Transverse colon (tissue), 4 donors: ENCODE measurements at regions not wholly inside any gene's neighbourhood (a gene's known extent, or its start where the extent isn't known, plus 50 kb on each side); places are given as distances from the start of the nearest gene placed in this dataset.

Experiments used
- EP300 ChIP-seq: sonication (generic); formaldehyde crosslinking; IDR thresholded peaks from one replicate; pipeline ENCODE4 v1.6.1; 2017; ENCODE audit warnings: antibody characterized with exemption, low read depth
- POLR2A ChIP-seq: fragments of 450-650 bp; IDR thresholded peaks from one replicate; pipeline ENCODE4 v1.6.1; 2016; ENCODE audit warnings: antibody characterized with exemption, mild to moderate bottlenecking, moderate library complexity
- POLR2AphosphoS5 ChIP-seq, 3 donors: sonication (generic); formaldehyde crosslinking; IDR thresholded peaks; one replicate each; pipeline ENCODE4 v1.6.1; 2016; ENCODE audit warnings: antibody characterized with exemption in 3 of 3
- TF ChIP-seq, protein P1 (sequence below), 5 experiments: fragments of 200-600 bp in 3 of 5; fragments of 450-650 bp in 2 of 5; sonication (generic) in 3 of 5; IDR thresholded peaks; 1 replicate in 2 of 5; 2 replicates in 3 of 5; pipeline ENCODE4 v1.5.1; 2016 to 2017; ENCODE audit warnings: antibody characterized with exemption in 5 of 5, inconsistent platforms in 3 of 5, mild to moderate bottlenecking in 2 of 5, moderate library complexity in 1 of 5

DNA sequence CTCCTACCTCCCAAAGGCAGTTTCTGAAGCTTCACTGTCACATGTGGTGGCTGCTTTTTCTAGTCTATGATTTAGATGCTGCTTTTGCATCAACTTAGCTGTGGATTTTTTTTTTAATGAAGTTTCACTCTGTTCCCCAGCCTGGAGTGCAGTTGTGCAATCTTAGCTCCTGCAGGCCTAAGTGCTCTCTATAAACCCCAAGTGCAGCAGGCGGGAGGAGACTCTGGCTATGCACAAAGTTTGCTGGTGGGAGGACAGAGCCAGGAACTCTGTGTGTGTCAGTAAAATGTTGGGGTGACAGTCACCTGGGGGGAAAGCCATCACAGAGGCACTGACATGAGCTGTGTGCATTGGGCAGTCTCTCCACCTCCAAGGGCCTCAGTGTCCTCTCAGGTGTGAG is 138.8 kb upstream of the FAM20C start:
- TF ChIP-seq, protein P1, sequence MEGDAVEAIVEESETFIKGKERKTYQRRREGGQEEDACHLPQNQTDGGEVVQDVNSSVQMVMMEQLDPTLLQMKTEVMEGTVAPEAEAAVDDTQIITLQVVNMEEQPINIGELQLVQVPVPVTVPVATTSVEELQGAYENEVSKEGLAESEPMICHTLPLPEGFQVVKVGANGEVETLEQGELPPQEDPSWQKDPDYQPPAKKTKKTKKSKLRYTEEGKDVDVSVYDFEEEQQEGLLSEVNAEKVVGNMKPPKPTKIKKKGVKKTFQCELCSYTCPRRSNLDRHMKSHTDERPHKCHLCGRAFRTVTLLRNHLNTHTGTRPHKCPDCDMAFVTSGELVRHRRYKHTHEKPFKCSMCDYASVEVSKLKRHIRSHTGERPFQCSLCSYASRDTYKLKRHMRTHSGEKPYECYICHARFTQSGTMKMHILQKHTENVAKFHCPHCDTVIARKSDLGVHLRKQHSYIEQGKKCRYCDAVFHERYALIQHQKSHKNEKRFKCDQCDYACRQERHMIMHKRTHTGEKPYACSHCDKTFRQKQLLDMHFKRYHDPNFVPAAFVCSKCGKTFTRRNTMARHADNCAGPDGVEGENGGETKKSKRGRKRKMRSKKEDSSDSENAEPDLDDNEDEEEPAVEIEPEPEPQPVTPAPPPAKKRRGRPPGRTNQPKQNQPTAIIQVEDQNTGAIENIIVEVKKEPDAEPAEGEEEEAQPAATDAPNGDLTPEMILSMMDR (IDR thresholded peaks at IDR 0.05): no peak
- TF ChIP-seq POLR2A (no peak), EP300 (no peak), POLR2AphosphoS5 (IDR thresholded peaks at IDR 0.05) (no peak)
